ENCODE measurements at regions not wholly inside any gene's neighbourhood (a gene's known extent, or its start where the extent isn't known, plus 50 kb on each side); places are given as distances from the start of the nearest gene placed in this dataset.
A peak's percentile ranks its signal among the peaks of the same experiment; 100 is the strongest.
"Not testable (repeated sequence)": the region's sequence is repeated elsewhere in the genome, so short reads cannot be mapped to it uniquely, and the experiment has no call there.

DNA sequence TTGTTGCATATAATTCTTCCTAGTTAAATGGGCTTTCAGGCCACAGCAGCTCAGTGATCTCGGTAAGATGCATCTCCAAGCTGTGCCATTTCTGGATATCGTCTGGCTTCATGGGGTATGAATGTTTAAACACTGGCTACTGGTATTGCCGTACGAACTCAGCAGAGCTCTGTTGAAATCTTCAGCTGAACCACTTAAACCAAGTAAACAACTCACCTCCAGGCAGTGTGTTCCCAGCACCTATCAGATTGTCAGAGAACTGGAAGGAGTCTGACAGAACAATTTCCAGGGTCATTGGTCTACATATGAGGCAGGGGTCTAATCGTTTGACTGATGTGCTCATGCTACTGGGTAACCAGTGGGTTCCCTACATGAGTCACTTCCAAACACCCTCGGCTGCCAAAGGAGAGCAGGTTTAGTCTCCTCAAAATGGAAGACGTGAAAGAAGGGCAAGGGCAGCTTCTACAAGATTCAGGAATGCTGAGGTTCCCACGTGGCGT is 93.2 kb upstream of the BMAL1 start:
- H3K27me3 Mint-ChIP-seq, result peaks cover 23% of the 10 kb centered on the region
- no peak for DNase-seq
- H3K4me1 Mint-ChIP-seq, result peaks cover 8% of the 10 kb centered on the region
- H3K36me3 Mint-ChIP-seq (ENCODE audit: low read depth), result peaks cover 4% of the 10 kb centered on the region
- no peak overlapping the region for H3K4me3 Mint-ChIP-seq
- H3K27ac Mint-ChIP-seq, result no peak overlapping the region
- peaks cover 9% of the 10 kb centered on the region for H3K9me3 Mint-ChIP-seq
- ChIA-PET CTCF (interaction anchor here (0.6 to 2.2 kb wide), 7 partner anchors 25 to 283 kb away, joined by 3 to 11 read pairs (median 5); no protein-coding TSS in a partner anchor), POLR2A (no interaction called here)

DNA sequence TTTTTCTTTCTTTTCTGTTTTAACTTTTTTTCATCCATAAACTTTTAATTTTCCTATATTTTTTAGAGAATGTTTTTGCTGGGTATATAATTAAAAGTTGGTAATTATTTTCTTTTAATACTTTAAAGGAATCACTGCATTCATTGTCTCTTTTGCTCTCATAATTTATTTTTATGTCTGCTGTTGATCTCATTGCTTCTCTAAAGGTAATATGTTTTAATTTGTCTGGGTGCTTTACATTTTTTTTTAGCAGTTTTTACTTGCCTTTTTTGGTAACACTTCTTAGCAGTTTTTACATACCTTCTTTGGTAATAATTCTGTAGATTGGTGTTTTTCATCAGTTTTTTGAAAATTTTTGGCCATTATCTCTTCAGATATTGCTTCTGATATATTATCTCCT is 89.4 kb upstream of the BMAL1 start:
- ChIA-PET POLR2A (no interaction called here), CTCF (no interaction called here)
- no peak overlapping the region for H3K27ac Mint-ChIP-seq
- peaks cover 17% of the 10 kb centered on the region for H3K27me3 Mint-ChIP-seq
- H3K9me3 Mint-ChIP-seq, result peaks cover 12% of the 10 kb centered on the region
- peaks cover 4% of the 10 kb centered on the region for H3K4me1 Mint-ChIP-seq
- no peak overlapping the region for H3K4me3 Mint-ChIP-seq
- DNase-seq, result no peak
- H3K36me3 Mint-ChIP-seq (ENCODE audit: low read depth), result peaks cover 5% of the 10 kb centered on the region

DNA sequence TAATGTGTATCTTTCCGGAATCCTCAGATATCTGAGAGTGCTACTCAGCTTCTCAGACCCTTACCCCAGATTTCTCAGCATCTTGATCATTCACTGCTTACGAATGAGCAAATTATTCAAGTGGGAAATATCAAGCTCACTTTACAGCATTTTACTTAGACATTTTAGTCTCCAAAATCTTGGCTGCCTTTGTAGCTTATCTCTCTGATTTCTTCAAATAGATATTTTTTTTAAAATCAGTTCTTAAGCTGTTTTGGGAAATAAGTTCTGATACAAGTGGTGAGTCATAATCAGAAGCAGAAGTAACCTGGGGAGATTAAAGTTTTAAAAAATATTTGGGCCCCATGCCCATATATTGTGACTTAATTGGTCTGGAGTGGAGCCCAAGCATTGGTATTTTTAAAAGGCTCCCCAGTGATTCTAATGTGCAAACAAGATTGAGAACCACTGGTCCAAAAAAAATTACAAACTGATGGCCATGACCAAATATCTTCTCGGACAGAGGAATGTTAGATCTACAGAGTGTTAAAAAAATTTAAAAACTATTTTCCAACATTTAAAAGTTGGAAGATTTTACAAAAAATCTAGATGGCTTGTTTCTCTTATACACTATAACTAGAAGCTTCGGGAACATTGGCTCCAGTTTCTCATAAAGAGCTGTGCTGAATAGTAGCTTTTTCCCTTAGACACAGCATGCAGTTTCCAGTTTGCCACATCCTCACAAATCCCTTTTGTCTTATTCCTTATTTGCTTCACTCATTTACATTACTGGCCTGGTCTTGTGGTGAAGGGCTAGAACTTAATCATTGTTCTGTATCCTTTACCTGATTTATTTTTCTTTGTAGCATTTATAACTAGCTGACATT is 87.8 kb upstream of the BMAL1 start:
- POLR2A ChIA-PET, result no interaction called here
- Mint-ChIP-seq H3K9me3 (peaks cover 12% of the 10 kb centered on the region), H3K36me3 (ENCODE audit: low read depth) (peaks cover 5% of the 10 kb centered on the region), H3K4me1 (no peaks in the 10 kb centered on the region), H3K27ac (no peak overlapping the region), H3K4me3 (no peak overlapping the region), H3K27me3 (peaks cover 24% of the 10 kb centered on the region)
- DNase-seq, result no peak
- CTCF ChIA-PET, result interaction anchor here (1.4 kb wide), 1 partner anchor 17 kb away, joined by 3 read pairs; no protein-coding TSS in a partner anchor

DNA sequence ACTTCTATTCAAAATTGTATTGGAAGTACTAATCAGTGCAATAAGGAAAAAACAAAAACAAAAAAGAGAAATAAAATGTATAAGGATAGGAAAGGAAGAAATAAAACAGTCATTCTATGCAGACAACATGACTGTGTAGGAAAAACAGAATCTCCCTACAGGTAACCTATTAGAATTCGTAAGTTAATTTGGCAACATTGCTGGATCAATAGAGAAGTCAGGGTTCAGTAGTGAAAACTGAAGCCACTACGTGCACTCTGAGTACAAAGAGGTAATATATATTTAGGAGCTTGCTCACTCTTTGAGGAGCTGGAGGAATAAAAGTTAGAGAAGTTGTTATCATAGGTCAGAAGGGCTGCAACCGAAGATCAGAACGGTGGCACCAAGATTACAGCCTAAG is 84.0 kb upstream of the BMAL1 start:
- no peak overlapping the region for H3K4me3 Mint-ChIP-seq
- POLR2A ChIA-PET, result no interaction called here
- DNase-seq, result no peak
- H3K27ac Mint-ChIP-seq, result no peak overlapping the region
- peaks cover 25% of the 10 kb centered on the region for H3K27me3 Mint-ChIP-seq
- H3K36me3 Mint-ChIP-seq (ENCODE audit: low read depth), result peaks cover 8% of the 10 kb centered on the region
- CTCF ChIA-PET, result no interaction called here
- no peaks in the 10 kb centered on the region for H3K4me1 Mint-ChIP-seq
- H3K9me3 Mint-ChIP-seq, result peaks cover 24% of the 10 kb centered on the region

DNA sequence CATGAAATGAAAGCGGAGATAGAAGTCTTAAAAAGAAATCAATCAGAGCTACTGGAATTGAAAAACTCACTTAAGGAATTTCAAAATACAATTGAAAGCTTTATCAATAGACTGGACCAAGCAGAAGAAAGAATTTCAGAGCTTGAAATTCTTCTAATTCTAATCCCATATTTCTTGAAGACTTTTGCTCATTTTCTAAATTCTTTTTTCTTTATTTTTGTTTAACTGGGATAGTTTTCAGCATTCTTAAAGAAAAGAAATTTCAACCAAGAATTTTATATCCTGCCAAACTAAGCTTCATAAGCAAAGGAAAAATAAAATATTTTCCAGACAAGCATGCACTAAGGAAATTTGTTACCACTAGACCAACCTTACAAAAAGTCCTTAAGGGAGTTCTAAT is 80.2 kb upstream of the BMAL1 start:
- POLR2A ChIA-PET; H3K36me3 Mint-ChIP-seq (ENCODE audit: low read depth); H3K27ac Mint-ChIP-seq; H3K4me3 Mint-ChIP-seq; DNase-seq; H3K4me1 Mint-ChIP-seq: not testable (repeated sequence)
- Mint-ChIP-seq H3K27me3 (peaks cover 26% of the 10 kb centered on the region), H3K9me3 (peaks cover 30% of the 10 kb centered on the region)
- CTCF ChIA-PET, result interaction anchor here (1.0 kb wide), 1 partner anchor 41 kb away, joined by 3 read pairs; no protein-coding TSS in a partner anchor

DNA sequence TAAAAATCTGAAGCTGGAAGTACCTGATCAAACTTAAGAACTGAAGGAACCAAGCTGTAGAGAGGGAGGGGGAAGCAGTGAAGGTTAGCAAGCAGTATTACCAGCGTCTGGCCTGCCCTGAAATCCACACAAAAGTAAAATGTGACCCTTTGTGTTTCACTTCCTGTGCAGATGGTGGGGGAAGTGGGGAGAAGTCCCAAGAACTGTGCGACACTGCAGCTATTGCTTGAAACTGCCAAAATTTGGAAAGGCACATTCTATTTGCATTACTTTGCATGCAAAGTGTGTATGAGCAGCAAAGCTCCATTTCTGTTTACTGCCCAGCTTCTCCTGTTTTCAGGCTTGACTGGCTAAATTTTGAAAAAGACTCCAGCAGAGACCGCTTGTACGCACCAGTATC is 72.1 kb upstream of the BMAL1 start:
- Mint-ChIP-seq H3K4me3 (no peak overlapping the region), H3K27ac (no peak overlapping the region)

DNA sequence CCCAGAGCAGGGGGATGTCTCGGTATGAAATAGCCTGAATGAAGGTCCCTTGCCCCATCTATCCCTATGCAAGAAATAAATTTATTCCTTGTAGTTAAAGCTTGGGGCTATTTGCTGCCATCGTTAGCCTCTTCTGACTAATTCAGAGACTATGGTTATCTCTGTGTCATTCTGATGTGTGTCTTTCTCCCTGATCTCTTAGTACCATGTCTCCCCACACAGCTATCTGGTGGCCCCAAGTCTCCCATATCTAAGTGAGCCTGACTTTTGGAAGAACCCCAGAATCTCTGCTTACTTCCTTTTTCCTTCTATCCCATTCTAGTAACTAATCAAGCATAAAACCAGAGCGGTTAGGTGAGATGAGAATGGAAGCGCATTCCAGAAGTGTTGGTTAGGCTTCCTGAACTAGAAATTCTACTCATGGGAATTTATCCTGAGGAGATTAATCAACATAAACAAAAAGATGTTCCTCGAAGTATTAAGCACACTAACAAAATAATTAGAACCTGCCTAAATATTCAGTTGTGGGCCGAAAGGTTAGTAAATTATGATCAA is 71.4 kb upstream of the BMAL1 start:
- H3K36me3 Mint-ChIP-seq (ENCODE audit: low read depth), result no peaks in the 10 kb centered on the region
- DNase-seq, result no peak
- CTCF ChIA-PET, result interaction anchor here (1.4 kb wide), 1 partner anchor 137 kb away, joined by 3 read pairs; no protein-coding TSS in a partner anchor
- H3K4me1 Mint-ChIP-seq, result peaks cover 38% of the 10 kb centered on the region
- POLR2A ChIA-PET, result interaction anchor here (0.7 kb wide), 1 partner anchor 129 kb away, joined by 3 read pairs; no protein-coding TSS in a partner anchor
- H3K27ac Mint-ChIP-seq, result no peak overlapping the region
- no peak overlapping the region for H3K4me3 Mint-ChIP-seq
- H3K9me3 Mint-ChIP-seq, result no peaks in the 10 kb centered on the region
- H3K27me3 Mint-ChIP-seq, result no peaks in the 10 kb centered on the region

More for the DNA sequence above, 72.1 kb upstream of the BMAL1 start:
- Mint-ChIP-seq H3K4me1 (peaks cover 38% of the 10 kb centered on the region), H3K36me3 (ENCODE audit: low read depth) (no peaks in the 10 kb centered on the region), H3K9me3 (peaks cover 2% of the 10 kb centered on the region), H3K27me3 (no peaks in the 10 kb centered on the region)
- no peak for DNase-seq
- CTCF ChIA-PET, result no interaction called here
- POLR2A ChIA-PET, result interaction anchor here (0.7 kb wide), 1 partner anchor 130 kb away, joined by 3 read pairs; no protein-coding TSS in a partner anchor

DNA sequence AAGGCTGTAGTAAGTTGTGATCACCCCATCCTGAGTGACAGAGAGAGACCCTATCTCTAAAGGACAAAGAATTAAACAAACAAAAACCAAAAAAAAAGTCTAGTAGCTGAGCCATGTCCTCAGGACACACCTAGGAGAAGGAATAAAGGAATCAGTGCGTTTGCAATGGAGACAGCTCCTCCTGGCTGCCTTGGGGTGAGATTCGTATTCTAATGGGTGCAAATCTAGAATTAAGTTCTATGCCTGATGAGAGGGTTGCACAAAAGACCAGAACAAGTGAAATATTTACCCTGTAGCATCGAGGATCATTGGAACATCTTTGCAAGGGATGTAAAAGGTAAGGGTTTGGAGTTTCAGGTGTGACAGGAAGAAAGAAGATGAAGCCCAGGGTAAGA is 70.3 kb upstream of the BMAL1 start:
- peak overlapping the region; percentile 21 for H3K27ac Mint-ChIP-seq

DNA sequence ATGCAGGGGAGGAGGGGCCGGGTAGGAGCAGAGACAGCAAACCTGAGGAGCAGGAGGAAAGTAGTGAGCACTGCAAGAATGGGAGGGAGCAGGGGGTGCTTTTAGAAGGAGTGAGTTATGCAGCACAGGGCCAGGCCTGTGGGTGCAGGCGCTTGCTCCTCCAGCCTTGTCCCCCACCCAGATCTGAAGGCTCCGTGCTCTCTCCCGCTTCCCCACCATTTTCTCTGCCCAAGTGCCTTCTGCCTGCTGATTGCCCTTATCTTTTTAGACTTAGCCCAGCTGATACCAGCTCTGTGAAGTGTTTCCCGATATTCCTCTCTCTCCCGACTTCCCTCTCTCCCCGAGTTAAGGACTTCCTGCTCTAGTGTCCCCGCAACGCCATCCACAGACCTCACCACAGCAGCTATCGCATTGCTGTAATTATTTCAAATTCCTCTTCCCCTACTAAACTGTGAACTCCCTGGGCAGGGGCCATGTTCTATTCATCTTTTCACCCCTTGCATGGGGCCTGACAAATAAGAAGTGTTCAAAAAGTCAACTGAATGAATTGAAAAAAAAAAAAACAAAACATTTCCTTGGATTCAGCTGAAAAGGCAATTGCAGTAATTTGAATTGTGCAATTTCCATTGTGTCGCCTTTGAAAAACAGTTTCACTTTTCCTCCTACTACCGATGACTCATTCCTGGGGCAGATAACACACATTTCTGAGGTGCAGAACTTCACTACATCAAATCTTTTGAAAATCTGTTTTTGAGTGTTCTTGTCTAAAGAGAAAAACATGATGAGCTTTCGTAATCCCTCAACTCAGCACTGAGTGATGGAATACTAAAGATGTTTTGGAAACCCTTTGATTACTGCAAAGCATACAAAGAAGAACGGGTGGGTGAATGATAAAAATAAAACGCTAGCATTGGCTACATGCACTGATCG is 69.7 kb upstream of the BMAL1 start:
- Mint-ChIP-seq H3K4me1 (peaks cover 38% of the 10 kb centered on the region), H3K27ac (peak overlapping the region; percentile 21), H3K4me3 (peak overlapping the region; percentile 67), H3K9me3 (no peaks in the 10 kb centered on the region), H3K36me3 (ENCODE audit: low read depth) (no peaks in the 10 kb centered on the region), H3K27me3 (no peaks in the 10 kb centered on the region)
- DNase-seq, result no peak
- ChIA-PET CTCF (interaction anchor here (0.6 to 3.4 kb wide), 6 partner anchors 28 to 178 kb away, joined by 3 to 22 read pairs (median 4); no protein-coding TSS in a partner anchor), POLR2A (interaction anchor here (0.8 to 1.5 kb wide), 5 partner anchors 9 to 255 kb away, joined by 3 to 9 read pairs (median 3); partner anchors contain the start of gene BTBD10)

More for the DNA sequence above, 70.3 kb upstream of the BMAL1 start:
- H3K27me3 Mint-ChIP-seq, result no peaks in the 10 kb centered on the region
- H3K4me1 Mint-ChIP-seq, result peaks cover 38% of the 10 kb centered on the region
- ChIA-PET POLR2A (interaction anchor here (1.2 to 1.5 kb wide), 3 partner anchors 131 to 256 kb away, joined by 3 to 9 read pairs (median 7); partner anchors contain the start of gene BTBD10), CTCF (interaction anchor here (0.6 to 3.4 kb wide), 6 partner anchors 17 to 179 kb away, joined by 3 to 22 read pairs (median 4); no protein-coding TSS in a partner anchor)
- H3K36me3 Mint-ChIP-seq (ENCODE audit: low read depth), result no peaks in the 10 kb centered on the region
- peak overlapping the region; percentile 67 for H3K4me3 Mint-ChIP-seq
- DNase-seq, result no peak
- H3K9me3 Mint-ChIP-seq, result no peaks in the 10 kb centered on the region

DNA sequence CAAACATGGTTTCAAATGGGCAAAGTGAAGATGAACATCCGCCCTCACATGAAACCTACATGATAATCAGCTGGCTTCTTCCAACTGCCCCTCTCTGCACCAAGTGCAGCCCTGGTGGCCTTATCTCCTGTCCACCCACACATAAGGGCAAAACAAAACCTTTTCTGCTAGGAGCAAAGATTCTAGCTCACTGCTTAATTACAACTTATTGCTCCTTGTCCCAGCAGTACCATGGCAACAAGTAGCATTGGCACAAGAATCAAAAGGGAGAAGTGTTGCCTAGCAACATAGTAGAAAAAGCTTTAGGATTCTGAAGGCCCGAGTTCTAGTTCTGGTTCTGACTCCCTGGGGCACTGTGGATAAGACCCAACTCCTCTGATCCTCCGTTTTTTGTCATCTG is 68.7 kb upstream of the BMAL1 start:
- Mint-ChIP-seq H3K9me3 (no peaks in the 10 kb centered on the region), H3K27me3 (no peaks in the 10 kb centered on the region), H3K4me3 (no peak overlapping the region), H3K4me1 (peaks cover 38% of the 10 kb centered on the region), H3K27ac (no peak overlapping the region), H3K36me3 (ENCODE audit: low read depth) (no peaks in the 10 kb centered on the region)
- ChIA-PET CTCF (interaction anchor here (0.8 to 3.4 kb wide), 5 partner anchors 29 to 177 kb away, joined by 3 to 22 read pairs (median 10); no protein-coding TSS in a partner anchor), POLR2A (interaction anchor here (1.0 to 1.6 kb wide), 3 partner anchors 68 to 254 kb away, joined by 3 to 9 read pairs (median 6); partner anchors contain the start of gene BTBD10)
- DNase-seq, result no peak

DNA sequence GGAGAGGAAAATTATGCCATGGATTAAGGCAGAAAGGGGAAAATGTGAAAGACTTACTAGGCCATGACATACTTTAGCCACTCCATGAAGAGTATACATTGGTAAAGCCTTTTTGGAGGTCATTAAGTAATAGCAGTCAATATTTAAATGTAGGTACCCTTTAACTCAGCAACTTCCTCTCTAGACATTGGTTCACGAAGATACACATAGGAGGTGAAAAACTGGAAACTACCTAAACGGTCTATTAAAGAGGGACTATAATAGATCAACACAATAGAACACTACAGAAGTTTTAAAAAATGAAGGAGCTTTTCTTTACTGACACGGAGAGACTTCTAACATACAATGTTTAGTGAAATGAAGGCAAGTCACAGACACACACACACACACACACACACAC is 68.2 kb upstream of the BMAL1 start:
- ChIA-PET POLR2A (interaction anchor here (1.1 to 1.6 kb wide), 2 partner anchors 126 to 254 kb away, joined by 4 to 6 read pairs; partner anchors contain the start of gene BTBD10), CTCF (interaction anchor here (0.6 to 3.4 kb wide), 8 partner anchors 24 to 177 kb away, joined by 3 to 22 read pairs (median 8); no protein-coding TSS in a partner anchor)
- H3K27me3 Mint-ChIP-seq, result peaks cover 3% of the 10 kb centered on the region
- H3K36me3 Mint-ChIP-seq (ENCODE audit: low read depth), result no peaks in the 10 kb centered on the region
- no peak overlapping the region for H3K4me3 Mint-ChIP-seq
- no peak overlapping the region for H3K27ac Mint-ChIP-seq
- H3K4me1 Mint-ChIP-seq, result peaks cover 37% of the 10 kb centered on the region
- no peaks in the 10 kb centered on the region for H3K9me3 Mint-ChIP-seq
- DNase-seq, result no peak

DNA sequence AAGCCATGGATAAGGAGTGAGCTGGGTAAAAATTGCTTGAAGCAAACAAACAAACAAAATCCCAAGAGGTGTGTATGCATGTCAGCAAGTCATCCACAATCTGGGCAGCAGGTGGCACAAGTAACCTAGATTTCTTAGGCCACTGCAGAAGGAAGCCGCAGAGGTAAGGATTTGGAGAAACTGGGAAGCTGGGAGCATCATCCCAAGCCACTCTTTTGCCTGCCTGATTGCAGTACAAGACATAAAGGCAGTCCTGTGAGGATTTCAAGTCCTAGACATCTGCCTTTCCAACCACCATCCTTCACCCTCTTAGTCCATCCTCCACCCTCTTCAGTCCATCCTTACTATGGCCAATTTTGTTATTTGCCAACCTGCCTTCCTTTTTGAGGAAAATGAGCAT is 67.2 kb upstream of the BMAL1 start:
- H3K27ac Mint-ChIP-seq, result no peak overlapping the region
- peak; percentile 39 for DNase-seq
- H3K4me3 Mint-ChIP-seq, result no peak overlapping the region
- no peaks in the 10 kb centered on the region for H3K9me3 Mint-ChIP-seq
- H3K27me3 Mint-ChIP-seq, result peaks cover 3% of the 10 kb centered on the region
- no peaks in the 10 kb centered on the region for H3K36me3 Mint-ChIP-seq (ENCODE audit: low read depth)
- CTCF ChIA-PET, result interaction anchor here (0.7 to 3.4 kb wide), 9 partner anchors 23 to 176 kb away, joined by 3 to 22 read pairs (median 5); no protein-coding TSS in a partner anchor
- POLR2A ChIA-PET, result interaction anchor here (1.1 to 1.6 kb wide), 2 partner anchors 125 to 253 kb away, joined by 4 to 6 read pairs; partner anchors contain the start of gene BTBD10
- H3K4me1 Mint-ChIP-seq, result peaks cover 36% of the 10 kb centered on the region

All from activated CD4-positive, alpha-beta memory T cell treated with anti-CD3 and anti-CD28 coated beads, Interleukin-2, amount 10 ng/mL, durations not matched to agents 7 days and 5 days (primary cell).